ENCODE measurements at regions not wholly inside any gene's neighbourhood (a gene's known extent, or its start where the extent isn't known, plus 50 kb on each side); places are given as distances from the start of the nearest gene placed in this dataset.

GRCh38 chr2:144015655-144016245, 504.2 kb downstream of the ZEB2 start:
- Histone ChIP-seq H3K79me1 (ENCODE audit: insufficient read depth, low read depth, low read length, poor library complexity, severe bottlenecking) (no peaks in the 10 kb centered on the region), H3T11ph (ENCODE audit: low read length) (no peak overlapping the region), H3K18ac (ENCODE audit: insufficient read length, low read depth, low read length) (no peak overlapping the region), H3K4me2 (ENCODE audit: insufficient read depth, insufficient read length, low read length) (no peak overlapping the region), H3K4me1 (ENCODE audit: insufficient read depth, low read length) (0 out of 2 replicates have a peak, but pooled peaks cover 3% of the 10 kb centered on the region), H3K27me3 (ENCODE audit: insufficient read depth, low read length) (no peaks in the 10 kb centered on the region), H4K5ac (ENCODE audit: insufficient read length, low read depth, low read length) (no peak overlapping the region), H3K9ac (ENCODE audit: extremely low read depth, insufficient read length, low read length) (no peak overlapping the region), H3K9me3 (ENCODE audit: control insufficient read depth, low read depth, low read length) (no peaks in the 10 kb centered on the region), H2BK5ac (ENCODE audit: insufficient read length, low read length) (no peak overlapping the region), H3K23ac (ENCODE audit: insufficient read length, low read depth, low read length) (no peak overlapping the region), H2BK20ac (ENCODE audit: low read depth, low read length, poor library complexity, severe bottlenecking) (no peak overlapping the region), H2BK120ac (ENCODE audit: low read depth, low read length, poor library complexity, severe bottlenecking) (no peak overlapping the region), H2AFZ (ENCODE audit: low read length) (no peak overlapping the region), H4K91ac (ENCODE audit: insufficient read length, low read depth, low read length) (no peak overlapping the region), H2AK5ac (ENCODE audit: insufficient read length, low read length) (no peak overlapping the region), H3K14ac (ENCODE audit: insufficient read depth, low read length) (no peak overlapping the region), H2BK12ac (ENCODE audit: insufficient read length, low read depth, low read length) (no peak overlapping the region), H3K56ac (ENCODE audit: insufficient read length, low read depth, low read length) (no peak overlapping the region), H2BK15ac (ENCODE audit: low read depth, low read length) (no peak overlapping the region), H4K8ac (replicated peaks; ENCODE audit: insufficient read length, low read depth, low read length) (no peak overlapping the region), H3K27ac (ENCODE audit: insufficient read length, low read depth, low read length) (no peak overlapping the region), H3K79me2 (ENCODE audit: insufficient read depth, low read length) (no peaks in the 10 kb centered on the region), H3K23me2 (ENCODE audit: insufficient read length, low read depth, low read length, poor library complexity, severe bottlenecking) (no peaks in the 10 kb centered on the region), H4K20me1 (ENCODE audit: control insufficient read depth, insufficient read depth, insufficient read length) (no peaks in the 10 kb centered on the region), H3K4ac (ENCODE audit: low read depth, low read length) (no peak overlapping the region)
- Mint-ChIP-seq H3K9me3 (peaks cover 0 to under 1% of the 10 kb centered on the region in 2 experiments; a peak in 2 of 5 replicates), H3K4me1 (peaks cover 6 to 12% of the 10 kb centered on the region in 2 experiments), H3K27me3 (ENCODE audit: low read depth) (no peaks in the 10 kb centered on the region), H3K27ac (no peak overlapping the region), H3K4me3 (no peak overlapping the region), H3K36me3 (ENCODE audit: insufficient read depth in 1 of 3, low read depth in 3 of 3) (no peaks in the 10 kb centered on the region)
- no CpG with 5 or more reads among the region's 6 CpGs for WGBS (ENCODE audit: extremely low coverage, insufficient read length, low lambda C conversion rate)
- no peak for TF ChIP-seq CTCF (conservative IDR thresholded peaks at IDR 0.05)
- DNase-seq: no peak

Measured in H9 (cell line).